RWPE1 (cell line): ENCODE measurements at regions not wholly inside any gene's neighbourhood (a gene's known extent, or its start where the extent isn't known, plus 50 kb on each side); places are given as distances from the start of the nearest gene placed in this dataset.

Experiments
- CTCF ChIA-PET: fragments of 350-600 bp; sonication (Branson Sonifier 250); formaldehyde crosslinking; extraction: SDS; loops from one replicate; lab custom pipeline; 2021; lab: Yijun Ruan, JAX
- POLR2A ChIA-PET: fragments of 400-600 bp; formaldehyde crosslinking; extraction: SDS; loops from one replicate; lab custom pipeline; 2020; ENCODE audit warnings: antibody characterized with exemption; ENCODE audit not compliant: low non-redundant PET; lab: Yijun Ruan, JAX
- DNase-seq: peaks from one replicate; pipeline ENCODE4 v3.0.0; 2012; ENCODE audit warnings: low spot score
- H3K27ac ChIP-seq: fragments of 450-650 bp; 2 replicates; pipeline ENCODE4 v1.5.1; 2017
- CTCF ChIP-seq: fragments of 450-650 bp; conservative IDR thresholded peaks from 2 replicates; pipeline ENCODE4 v1.5.1; 2017; ENCODE audit warnings: low read depth, mild to moderate bottlenecking

- TF ChIP-seq CTCF = no peak
- H3K27ac ChIP-seq = no peak overlapping the region
- DNase-seq = no peak
- ChIA-PET POLR2A (no interaction called here), CTCF (no interaction called here)
Measured at GRCh38 chr5:104764197-104764596, 1201.6 kb upstream of the NUDT12 start.

DNA sequence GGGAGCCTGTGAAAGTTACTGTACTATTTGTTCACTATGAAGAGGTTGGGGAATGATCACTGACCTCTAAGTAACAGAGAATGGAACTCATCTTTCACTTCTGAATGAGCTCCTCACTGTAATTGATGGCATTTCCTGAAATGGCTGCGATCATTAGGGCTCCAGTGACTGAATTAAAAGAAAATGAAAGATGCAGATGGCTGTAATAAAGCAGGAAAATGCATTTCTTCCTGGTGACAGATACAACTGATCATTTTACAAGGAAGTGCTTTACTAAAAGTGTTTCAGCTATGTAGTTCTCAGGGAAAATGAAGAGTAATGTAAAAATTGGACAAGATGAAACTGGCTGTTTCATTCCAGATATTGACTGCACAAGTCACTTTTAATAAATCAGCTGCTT lies 1200.6 kb upstream of the NUDT12 start:
- TF ChIP-seq CTCF = no peak
- CTCF ChIA-PET = interaction anchor here (0.6 kb wide), 1 partner anchor 1314 kb away, joined by 3 read pairs; no protein-coding TSS in a partner anchor
- POLR2A ChIA-PET = no interaction called here
- no peak for DNase-seq
- H3K27ac ChIP-seq = no peak overlapping the region

GRCh38 chr5:104757915-104758314 lies 1195.3 kb upstream of the NUDT12 start:
- POLR2A ChIA-PET = no interaction called here

GRCh38 chr5:104755806-104756205 lies 1193.2 kb upstream of the NUDT12 start:
- POLR2A ChIA-PET = no interaction called here
- no peak for DNase-seq
- no peak overlapping the region for H3K27ac ChIP-seq
- CTCF ChIA-PET = interaction anchor here (0.6 kb wide), 1 partner anchor 32 kb away, joined by 3 read pairs; no protein-coding TSS in a partner anchor
- TF ChIP-seq CTCF = no peak

More at GRCh38 chr5:104757915-104758314, 1195.3 kb upstream of the NUDT12 start:
- CTCF ChIA-PET = no interaction called here
- no peak for DNase-seq
- H3K27ac ChIP-seq = no peak overlapping the region
- TF ChIP-seq CTCF = no peak

GRCh38 chr5:104754311-104754995 lies 1191.9 kb upstream of the NUDT12 start:
- POLR2A ChIA-PET = no interaction called here
- DNase-seq = no peak
- no peak for TF ChIP-seq CTCF
- CTCF ChIA-PET = interaction anchor here (0.6 kb wide), 1 partner anchor 46 kb away, joined by 3 read pairs; no protein-coding TSS in a partner anchor
- no peak overlapping the region for H3K27ac ChIP-seq

GRCh38 chr5:104751969-104752368 lies 1189.4 kb upstream of the NUDT12 start:
- CTCF ChIA-PET = no interaction called here
- no peak overlapping the region for H3K27ac ChIP-seq
- POLR2A ChIA-PET = no interaction called here

More at GRCh38 chr5:104751969-104752368, 1189.4 kb upstream of the NUDT12 start:
- no peak for TF ChIP-seq CTCF
- DNase-seq = no peak
